HG02610 (cell line): ENCODE measurements at regions not wholly inside any gene's neighbourhood (a gene's known extent, or its start where the extent isn't known, plus 50 kb on each side); places are given as distances from the start of the nearest gene placed in this dataset.
"Not testable (repeated sequence)": the region's sequence is repeated elsewhere in the genome, so short reads cannot be mapped to it uniquely, and the experiment has no call there.

ENCODE experiments used
- ATAC-seq: cut with Tn5 transposase; IDR thresholded peaks from one replicate; pipeline ENCODE4 v1.9.1; 2021; ENCODE audit warnings: mild to moderate bottlenecking, moderate library complexity; ENCODE audit not compliant: unreplicated experiment

DNA sequence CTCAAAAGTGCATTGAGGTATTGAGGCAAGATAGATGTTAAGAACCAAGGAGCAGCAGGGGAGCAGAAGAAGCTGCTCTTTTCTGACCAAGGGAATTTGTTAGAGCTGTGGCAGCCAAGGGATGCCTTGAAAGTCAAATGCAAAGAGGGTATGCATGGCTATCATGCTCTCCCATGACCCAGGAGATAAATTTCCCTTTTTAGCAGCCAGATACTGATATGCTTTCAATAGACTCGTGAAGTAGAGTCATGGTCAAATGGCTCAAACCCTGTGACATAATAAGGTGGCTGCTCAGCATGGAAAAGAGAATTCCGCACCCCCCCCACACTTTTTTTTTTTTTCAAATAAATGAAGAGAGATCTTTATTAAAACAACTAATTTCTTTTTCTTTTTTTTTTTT is 180.9 kb upstream of the ACTBL2 start:
- ATAC-seq: no peak

DNA sequence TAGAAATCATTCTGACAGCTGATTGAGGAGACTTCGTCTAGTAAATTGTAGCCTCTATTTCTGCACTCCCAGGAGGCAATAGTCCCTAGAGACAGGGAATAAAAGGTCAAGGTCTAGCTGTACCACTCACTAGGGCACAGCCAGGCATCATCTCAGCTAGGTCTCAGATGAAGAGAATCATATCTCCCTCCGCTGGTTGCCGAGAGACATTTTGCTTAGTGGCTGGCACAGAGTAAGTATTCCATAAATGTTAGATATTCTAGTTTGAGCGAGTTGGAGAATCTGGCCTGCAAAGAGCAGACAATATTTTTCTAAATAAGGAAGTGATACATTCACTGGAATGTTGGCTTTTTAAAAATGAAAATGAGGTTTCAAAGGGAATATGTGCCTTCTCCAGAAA is 180.4 kb upstream of the ACTBL2 start:
- ATAC-seq: no peak

DNA sequence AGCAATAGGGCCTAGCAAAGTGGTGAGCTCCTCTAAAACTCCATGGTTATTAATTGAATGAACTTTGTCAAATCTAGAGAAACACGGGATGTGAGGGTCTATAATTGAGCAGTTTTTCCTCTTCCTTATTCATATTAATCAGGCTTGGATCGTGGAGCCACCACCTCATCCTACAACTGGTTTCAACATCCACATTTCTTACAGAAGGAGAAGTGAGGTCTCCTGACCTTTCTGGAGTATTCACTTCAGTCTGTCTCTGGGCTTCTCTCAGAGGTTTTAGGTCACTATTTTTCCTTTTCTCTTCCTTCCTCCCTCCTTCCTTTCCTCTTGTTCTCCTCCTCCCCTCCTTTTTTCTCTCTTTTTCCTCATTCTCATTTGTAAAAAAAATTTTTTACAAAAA is 177.3 kb upstream of the ACTBL2 start:
- no peak for ATAC-seq

DNA sequence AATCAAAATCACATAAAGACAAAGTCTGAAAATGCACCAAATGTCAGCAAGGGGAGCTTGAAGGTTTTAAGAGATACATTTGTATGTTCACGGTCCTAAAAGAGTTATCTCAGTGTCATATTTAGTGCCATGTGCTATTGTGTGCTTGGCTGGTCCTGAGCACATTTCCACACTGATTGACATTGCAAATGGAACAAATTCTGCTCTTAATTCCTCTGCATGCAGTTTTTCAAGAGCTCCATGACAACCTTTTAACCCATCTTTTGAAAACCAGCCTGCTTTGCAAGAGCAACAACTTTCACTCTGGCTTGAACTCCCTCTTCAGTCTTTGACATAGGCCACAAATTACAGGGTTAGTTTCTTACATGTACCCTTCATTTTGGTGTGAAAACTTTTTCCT is 175.4 kb upstream of the ACTBL2 start:
- no peak for ATAC-seq

DNA sequence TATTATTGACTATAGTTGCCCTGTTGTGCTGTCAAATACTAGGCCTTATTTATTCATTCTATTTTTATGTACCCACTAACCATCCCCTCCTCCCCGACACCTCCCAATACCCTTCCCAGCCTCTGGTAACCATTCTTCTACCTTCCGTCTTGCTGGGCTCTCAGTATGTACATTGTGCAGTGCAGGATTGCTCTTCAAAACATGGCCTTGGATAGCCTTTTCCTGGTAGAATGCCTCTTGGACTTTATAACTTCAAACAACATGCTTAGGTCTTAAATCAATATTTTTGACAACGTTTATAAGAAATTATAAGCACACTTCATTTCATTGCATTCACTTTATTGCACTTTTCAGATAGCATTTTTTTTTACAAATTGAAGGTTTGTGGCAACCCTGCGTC is 172.6 kb upstream of the ACTBL2 start:
- ATAC-seq: no peak

DNA sequence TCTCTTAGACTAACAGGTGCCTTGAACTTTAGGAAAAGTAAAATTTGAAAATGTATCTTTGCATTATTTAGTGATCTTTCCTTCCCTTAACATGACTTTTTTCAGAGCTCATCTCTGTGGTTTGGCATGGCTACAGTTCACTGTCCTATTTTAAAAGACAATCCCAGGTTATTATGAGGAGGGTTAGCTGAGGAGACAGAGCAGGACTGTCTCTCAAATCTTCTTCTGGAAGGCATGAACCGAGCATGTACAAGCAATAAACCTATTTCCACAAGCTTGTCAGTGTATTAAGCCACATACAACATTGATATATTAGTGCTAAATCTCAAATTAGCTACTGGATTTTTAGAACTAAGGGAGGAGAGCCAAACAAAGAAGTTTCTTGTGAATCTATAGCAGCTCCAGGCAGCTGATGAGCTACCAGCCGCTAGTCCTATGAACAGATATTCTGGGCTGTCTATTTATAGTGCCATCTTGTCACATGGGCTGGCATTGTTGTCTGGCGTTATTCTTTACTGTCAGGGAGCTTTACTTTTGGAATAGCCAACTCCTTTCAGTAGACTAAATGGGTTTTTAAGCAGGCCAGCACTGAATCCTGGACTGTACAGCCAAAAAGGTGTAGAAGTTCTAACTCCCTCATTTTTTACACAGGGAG is 171.2 kb upstream of the ACTBL2 start:
- no peak for ATAC-seq

DNA sequence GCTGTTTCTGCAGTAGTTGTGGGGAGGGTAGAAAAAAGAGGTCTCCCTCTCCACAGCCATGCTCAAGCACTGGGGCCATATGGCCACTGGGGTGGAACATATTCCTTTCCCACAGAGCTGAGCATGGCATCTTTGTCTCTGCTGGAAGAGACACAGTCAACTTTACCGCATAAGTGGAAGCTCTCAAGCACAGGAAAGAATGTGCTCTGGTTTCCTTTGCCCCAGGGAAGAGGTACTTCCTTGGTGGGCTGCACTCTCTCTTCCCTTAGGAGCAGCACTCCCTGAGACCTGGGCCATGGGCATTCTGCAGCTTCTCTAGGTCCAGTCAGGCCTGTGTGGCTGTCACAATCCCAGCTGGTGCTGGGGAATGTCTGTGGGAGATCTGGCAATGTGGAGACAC is 168.5 kb upstream of the ACTBL2 start:
- no peak for ATAC-seq

DNA sequence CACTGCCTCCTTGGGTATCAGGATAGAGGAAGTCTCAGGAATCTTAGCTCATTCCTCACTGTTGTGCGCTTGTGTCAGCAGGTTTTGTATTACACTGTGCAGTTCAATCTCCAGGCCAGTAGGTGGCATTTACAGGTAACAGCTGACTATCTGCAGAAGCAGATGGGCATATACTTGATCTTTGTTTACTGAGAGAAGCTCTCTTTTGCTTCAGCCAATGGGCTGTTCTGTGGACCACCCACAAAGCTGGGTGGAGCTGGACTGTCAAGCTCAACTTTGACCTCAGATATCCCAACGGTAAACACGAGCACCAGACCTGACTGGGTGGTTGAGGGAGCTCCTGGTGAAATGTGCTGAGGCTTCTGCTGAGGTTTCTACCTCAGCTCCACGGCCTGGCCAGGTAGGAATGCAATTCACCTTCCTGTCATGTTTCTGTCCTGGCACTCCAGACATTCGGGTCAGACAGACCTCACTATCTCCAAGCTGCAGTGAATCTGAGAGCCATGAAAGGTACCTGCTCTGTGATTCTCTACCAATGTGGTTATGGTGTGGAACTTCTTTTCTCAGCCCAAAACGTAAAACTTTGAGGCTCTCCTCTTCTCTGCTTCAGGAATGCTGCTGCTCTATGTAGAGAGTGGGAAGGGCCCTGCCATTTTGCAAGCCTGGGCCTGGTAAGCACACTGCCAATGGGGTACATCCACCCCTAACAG is 167.9 kb upstream of the ACTBL2 start:
- ATAC-seq: peak; percentile 97

DNA sequence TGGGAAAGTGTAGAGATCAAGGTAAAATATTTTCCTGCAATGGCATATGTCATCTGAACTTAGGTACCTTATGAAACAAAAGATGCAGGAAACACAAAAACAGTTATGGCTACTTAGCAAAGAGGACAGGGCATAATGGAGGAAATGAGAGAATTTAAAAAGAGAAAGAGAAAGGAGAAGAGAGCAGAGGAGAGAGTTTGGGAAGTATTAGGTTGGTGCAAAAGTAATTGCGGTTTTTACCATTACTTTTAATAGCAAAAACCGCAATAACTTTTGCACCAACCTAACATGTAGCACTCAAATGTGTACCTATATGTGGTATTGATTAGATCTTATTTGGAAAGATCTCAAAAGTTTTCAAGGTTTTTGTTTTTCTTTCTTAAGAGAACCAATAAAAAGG is 160.1 kb upstream of the ACTBL2 start:
- ATAC-seq: no peak

DNA sequence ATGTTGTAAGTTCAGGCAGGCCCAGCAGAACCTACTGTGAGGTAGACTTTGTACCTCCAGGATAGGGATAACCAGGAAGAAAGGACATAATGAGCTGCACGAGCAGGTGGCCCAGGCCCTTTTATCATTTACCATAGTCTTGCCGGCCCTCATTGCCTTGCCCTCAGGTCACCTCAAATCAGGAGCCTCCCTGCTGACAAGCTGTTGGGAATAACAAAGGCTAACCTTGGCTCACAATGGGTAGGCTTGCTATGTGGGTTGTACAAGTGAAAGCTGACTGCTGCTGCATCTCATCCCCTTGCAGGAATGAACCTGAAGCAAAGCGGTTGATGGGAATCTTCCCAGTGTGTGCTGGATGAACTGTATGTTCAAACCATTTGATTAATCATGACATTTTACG is 159.5 kb upstream of the ACTBL2 start:
- ATAC-seq: no peak

DNA sequence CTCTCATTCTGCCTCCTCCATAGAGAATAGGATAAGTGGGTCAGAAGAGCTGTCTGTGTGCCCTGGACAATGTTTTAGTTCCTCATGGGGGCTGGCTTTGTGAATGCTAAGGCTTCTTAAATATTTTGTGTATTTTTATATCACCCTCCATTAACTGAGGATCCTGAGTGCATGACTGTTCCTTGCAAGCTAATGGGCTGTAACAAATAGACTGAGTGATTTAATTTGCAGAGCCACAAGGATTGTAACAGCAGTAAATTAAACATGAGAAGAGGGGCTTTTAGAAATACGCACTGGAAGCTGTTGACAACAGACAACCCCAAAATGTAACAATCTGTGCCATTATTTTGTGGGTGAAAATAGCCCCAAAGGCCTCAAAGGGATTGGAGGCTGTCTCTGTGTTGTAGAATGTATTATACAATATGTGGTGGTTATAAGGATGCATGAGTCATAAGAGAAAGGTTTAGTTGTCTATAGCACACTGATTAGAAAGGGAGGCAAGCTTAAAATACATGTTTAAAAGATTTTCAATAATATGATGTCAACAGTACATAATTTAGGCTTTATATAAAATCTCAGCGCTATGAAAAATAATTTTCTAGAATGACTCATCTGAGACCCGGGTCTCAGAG is 152.7 kb upstream of the ACTBL2 start:
- ATAC-seq: no peak

DNA sequence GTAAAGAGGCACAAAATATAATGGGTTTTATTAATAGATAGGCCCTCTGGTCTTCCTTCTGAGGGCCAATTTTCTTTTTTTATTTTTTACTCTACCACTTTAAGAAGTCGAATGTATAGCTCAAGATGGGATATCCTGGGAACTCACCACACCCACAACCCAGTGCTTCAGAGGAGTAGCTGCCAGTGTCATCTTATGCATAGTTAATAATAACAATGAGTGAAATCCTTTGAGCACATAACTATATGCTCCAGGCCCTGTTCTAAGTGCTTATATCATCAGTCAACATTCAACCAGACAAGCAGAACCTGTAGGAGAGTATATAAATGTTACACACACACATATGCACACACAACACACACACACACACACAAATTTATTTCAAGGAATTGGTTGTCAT is 150.3 kb upstream of the ACTBL2 start:
- ATAC-seq: no peak

DNA sequence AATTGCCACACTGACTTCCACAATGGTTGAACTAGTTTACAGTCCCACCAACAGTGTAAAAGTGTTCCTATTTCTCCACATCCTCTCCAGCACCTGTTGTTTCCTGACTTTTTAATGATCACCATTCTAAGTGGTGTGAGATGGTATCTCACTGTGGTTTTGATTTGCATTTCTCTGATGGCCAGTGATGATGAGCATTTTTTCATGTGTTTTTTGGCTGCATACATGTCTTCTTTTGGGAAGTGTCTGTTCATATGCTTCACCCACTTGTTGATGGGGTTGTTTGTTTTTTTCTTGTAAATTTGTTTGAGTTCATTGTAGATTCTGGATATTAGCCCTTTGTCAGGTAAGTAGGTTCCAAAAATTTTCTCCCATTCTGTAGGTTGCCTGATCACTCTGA is 148.5 kb upstream of the ACTBL2 start:
- not testable (repeated sequence) for ATAC-seq

DNA sequence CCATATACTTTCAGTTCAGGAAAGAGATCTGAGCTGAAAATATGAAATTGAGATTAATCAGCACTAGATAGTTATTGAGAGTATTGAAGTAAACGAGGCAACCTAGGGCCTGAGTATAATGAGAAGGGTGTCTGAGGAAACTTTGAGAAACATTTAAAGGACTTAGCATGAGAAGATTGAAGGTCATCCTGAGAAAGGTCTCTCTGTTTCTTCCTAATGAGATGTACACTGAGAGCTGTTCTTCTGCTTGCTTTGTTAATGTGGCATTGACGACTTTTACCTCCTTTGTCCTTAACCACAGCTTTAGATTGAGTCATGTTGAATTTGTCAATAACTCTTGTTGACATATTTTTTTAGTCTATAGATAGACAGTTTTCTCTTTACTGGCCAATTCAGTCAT is 145.1 kb upstream of the ACTBL2 start:
- ATAC-seq: no peak

DNA sequence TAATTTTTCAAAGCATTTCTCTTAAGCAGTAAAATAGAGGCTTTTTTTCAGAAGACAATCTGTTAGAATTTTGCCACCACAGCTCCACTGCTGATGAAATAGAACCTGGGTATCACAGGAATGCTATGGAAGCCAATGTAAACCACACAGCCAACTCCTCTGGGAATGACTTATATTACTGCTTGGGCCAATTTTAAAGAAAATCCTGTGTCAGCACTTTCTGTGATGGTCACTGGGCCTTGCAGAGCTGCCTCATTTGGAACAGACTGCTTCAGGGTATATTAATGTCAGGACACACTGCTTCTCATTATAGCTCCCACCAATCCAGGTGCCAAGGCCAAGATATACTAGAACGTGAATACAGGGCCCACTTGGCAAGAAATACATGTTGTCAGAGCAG is 144.1 kb upstream of the ACTBL2 start:
- ATAC-seq: no peak

DNA sequence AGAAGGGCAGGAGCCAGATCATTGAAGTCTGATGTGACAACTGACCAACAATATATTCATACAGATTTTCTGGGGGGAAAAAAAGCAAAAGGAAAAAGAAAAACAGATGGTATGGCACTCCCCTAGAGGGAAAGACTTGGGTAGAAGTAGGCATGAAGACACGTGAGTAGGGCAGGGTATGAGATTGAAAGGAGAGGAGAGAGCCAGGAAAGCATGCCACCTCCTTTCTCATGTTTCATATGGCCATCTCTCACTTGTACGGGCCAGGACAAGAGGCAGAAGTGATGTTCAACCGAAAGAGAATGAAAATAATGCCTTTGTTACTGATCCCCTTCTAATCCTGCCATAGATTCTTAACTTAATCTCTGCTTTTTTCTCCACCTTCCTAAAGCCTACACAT is 139.0 kb upstream of the ACTBL2 start:
- no peak for ATAC-seq

DNA sequence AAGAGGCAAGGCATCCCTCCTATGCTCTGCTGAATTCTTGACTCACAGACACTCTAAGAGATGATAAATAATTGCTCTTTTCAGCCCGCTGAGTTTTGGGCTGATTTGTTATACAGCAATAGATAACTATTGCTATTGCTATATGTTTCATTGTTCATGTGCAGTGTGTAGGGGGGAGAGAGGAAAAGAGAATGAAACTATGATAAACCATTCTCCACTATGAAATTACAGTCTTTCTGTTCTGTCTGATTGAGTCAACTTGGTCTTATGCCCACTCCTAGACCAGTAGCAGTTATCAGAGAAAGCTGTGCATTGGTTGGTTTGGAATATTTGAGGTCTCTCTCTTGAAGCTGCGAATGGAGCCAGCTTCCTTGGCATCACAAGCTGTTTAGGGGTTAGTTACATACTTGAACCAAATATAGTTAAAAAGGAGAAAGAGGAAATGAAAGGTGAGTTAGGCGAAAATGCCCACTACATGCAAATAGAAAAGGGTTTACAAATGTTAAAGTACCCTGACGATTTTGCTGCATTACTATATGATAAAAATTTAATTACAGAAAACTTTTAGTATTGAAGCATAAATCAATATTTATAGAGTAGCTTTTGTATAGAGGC is 136.3 kb upstream of the ACTBL2 start:
- no peak for ATAC-seq

DNA sequence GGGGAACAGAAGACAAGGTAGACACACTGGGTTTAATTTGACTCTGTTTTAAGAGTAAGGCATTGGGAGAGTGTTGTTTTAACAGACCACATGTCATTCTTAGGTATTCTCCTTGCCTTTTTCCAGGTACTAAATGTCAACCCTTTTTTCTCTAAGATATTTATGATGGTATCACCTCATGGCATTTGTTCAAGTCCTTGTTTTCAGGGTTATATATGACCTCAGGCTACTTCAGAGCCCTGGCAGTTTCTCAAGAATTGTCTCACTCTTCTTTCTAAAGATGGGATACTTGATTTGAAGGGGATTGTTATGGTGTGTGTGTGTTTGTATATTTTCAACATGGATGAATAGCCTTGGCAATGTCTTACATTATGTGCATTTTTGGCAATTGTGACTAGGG is 131.1 kb upstream of the ACTBL2 start:
- no peak for ATAC-seq

DNA sequence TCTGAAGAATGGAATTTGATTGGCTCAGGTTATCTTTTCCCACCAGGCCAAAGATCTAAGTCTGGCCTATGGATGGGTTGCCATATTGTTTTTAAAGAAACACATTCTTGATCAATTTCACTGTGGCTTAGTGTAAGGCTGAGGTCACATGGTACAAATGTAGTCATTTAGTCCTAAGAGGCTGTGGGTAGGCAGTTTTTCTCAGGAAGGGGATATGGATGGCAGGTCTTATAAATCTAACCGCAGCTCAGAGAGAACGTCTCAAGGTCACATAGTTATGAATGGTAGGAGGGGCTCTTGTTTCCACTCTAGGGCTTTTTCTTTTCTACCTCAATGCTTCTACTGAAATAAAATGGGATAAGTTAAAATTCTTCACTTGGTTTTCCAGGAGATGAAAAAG is 128.6 kb upstream of the ACTBL2 start:
- ATAC-seq: no peak

DNA sequence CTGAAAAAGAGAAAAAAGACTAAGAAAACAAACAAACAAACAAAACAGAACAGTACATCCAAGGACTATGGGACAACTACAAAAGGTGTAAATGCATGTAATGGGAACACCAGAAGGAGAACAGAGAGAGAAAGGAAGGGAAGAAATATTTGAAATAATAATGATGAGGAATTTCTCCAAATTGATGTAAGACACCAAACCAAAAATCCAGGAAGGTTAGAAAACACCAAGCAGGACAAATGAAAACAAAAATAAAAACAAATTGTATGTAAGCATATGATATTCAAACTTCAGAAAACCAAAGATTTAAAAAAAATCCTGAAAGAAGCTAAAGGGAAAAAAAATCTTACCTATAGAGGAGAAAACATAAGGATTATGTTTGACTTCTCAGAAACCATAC is 125.9 kb upstream of the ACTBL2 start:
- ATAC-seq: no peak

DNA sequence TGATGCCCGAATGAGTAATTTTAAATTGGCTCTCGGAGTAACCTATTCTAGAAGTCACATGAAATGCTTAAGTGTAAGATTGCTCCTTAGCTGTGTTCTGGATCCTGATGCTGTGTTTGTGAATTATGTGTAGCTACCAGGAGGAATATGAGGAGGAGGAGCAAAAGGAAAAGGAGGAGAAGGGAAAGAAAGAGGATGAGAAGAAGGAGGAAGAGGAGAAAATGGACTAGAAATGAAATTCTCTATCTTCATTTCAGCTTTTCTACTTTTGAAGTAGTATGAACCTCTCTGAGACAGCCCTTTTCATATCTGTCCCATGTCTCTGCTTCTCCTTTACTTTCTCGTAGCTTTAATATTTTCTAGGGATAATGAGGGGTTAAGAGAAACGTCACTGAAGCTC is 119.4 kb upstream of the ACTBL2 start:
- no peak for ATAC-seq

DNA sequence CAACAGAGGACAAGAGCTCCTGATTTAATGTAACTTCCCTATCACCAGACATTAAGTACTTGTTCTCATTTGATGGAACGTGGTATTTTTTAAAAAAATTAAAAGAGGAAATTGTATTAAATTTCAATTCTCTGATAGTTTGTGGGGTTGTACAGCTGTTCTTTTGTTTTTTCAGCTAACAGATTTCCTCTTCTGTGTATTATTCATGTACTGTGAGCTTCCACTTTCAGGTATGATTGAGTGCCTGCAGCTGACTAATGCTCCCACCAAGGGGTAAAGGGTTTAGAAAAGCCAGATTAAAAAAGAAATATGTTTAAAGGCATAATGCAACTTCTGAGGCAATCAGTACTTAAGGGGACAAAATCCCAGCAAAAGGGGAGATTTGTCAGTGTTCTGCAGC is 117.7 kb upstream of the ACTBL2 start:
- ATAC-seq: no peak
